GM19452 (cell line): ENCODE measurements at regions not wholly inside any gene's neighbourhood (a gene's known extent, or its start where the extent isn't known, plus 50 kb on each side); places are given as distances from the start of the nearest gene placed in this dataset.
"Not testable (repeated sequence)": the region's sequence is repeated elsewhere in the genome, so short reads cannot be mapped to it uniquely, and the experiment has no call there.

Experiments
- ATAC-seq: cut with Tn5 transposase; IDR thresholded peaks from one replicate; pipeline ENCODE4 v1.9.1; 2021; ENCODE audit not compliant: unreplicated experiment

DNA sequence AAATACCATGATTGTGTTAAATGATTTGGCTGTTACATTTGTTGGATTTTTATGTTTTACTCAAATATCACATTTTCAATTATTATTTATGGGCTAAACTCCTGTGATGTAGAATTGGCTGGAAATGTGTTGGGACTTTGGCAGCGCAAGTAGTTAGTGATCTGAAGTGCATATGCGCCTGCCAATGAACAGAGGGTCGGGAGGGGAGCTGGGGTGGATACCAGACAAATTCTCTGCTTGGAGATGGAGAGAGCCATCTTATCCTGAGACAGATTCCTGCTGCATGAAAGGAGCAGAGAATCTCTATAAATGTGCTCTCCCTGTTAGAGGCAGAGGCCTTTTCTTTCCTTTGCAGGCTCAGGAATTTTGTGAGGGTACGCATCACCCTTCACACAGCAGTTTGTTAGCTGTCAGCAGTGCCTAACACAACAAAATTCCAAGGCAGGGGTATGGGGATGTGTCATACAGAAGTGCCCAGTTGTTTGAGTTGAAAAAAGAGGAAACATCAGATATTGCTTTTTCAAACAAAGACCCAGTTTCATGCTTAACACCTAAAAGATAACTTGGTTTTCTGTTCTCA is 489.1 kb downstream of the CSNK1G3 start:
- no peak for ATAC-seq

DNA sequence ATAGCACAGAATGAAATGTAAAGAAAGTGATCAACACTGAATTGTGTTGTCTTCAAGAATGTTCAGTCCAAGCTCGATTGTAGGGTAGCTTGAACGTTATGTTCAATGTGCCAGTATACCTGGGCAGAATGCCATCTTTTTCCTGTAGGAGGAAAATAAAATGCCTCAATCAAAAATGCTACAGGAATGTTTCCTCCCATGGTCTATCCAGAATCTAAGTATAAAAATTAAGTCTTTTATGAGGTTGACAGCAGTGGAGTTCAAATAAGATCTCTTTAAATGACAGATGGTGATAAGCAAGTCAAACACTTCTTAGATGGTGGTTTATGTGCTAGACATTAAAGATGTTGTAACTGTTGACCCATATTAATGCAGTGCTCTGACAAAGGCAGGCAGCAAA is 488.6 kb downstream of the CSNK1G3 start:
- ATAC-seq = no peak

DNA sequence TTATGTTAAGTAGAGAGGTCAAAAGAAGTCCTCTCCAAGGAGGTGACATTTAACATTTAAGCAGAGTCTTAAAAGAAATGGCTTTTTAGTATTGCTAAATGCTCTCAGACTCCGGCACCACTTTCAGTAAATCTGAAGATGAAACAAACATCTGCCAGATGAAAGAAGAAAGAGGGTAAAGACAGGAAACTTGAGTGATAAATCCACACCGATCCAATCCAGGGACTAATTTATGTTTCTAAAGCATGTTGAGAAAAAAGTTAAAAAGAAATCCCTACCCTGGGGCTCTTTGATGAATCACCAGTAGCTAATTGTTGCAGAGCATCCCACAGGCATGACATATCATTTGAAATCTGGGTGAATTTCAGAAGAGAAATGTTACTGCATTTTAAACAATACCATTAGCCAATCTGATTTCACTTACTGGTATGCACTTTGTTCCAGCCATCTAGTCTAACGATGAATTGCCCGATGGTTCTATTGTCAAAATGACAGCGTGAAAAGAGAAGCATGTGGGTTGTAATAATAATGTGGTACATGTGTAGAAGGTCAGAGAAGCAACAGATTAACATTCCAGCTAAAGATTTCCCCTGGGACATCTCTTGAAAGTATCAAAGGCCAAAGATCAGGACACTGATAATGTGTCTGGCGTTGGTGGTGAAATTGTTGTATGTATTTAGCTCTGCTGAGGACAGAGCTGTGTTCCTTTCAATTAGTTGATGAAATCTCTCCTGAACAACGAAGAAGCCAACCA is 485.7 kb downstream of the CSNK1G3 start:
- ATAC-seq = no peak

DNA sequence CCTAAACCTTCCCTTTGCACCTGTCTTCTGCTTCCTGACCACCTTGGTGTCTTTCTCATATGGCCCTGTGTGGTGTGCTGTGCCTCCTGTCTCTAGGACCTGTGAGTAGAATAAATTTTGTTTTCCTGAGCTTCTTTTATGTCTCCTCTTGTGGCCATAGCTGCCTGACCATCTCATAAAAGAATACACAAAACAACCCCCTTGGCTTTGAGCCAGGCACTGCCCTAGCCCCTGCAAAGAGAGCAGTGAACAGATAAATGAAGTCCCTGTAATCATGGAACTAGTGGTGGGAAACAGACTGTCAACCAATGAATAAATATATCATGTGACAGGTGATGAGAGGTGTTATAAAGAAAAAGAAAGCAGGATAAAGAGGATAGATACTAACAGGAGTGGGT is 485.1 kb downstream of the CSNK1G3 start:
- no peak for ATAC-seq

DNA sequence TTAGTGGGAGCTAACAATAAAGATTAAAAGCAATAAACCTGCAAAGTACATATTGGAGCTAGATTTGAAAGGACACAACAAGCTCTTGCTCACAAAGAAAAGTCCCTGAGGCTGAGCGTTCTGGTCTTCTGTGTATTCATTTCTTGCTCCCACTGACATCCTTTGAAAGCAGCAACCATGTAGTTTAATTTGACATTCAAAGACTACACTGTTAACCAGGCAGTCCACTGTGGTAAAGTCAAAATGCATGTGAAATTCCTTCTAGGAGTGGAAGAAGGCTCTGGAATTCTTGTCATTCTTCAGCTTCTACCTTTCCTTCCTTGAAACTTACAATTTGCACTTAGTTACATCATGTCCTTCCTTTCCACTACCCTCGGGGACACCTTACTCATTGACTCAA is 480.7 kb downstream of the CSNK1G3 start:
- ATAC-seq = no peak

DNA sequence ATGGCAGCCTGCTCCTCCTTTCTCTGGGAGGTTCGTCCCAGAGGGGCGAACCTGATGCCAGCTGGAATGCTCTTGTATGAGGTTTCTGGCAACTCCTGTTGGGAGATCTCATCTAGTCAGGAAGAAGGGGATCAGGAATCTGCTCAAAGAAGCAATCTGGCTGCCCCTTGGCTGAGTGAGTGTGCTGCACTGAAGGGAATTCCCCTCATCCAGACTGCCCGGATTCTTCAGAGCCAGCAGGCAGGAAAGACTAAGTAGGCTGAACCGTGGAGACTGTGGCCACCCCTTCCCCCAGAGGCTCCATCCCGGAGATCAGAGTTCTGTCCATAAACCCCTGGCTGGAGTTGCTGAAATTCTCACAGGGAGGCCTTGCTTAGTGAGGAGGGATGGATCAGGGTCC is 476.0 kb downstream of the CSNK1G3 start:
- no peak for ATAC-seq

DNA sequence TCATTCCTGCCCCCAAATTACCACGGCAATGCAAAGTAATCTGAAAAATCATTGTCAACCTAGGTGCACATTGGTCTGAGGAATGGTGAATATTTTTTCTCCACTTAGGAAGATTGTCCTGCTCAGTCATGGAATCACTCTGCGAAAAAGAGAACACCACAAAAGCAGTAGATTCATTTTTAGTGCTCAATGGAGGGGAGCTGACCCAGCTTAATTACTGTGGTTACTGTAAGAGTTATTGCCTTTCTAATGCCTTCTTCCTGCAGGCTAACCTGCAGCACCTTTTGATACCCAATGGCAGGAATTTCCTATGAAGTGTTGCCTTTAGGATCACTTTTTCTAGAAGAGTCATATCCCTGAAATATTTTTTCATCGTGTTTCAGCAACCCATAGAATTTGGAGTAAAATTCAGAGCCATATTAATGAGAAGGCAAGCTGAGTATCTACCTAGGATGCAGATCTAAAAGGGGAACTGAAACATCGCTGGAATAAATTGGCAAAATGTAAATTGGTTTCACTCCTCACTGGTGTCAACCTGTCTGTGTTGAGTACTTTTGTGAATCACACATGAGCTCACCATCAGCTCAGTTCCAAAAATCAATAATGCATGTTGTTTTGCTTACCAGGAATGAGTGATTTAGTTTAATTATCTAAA is 464.5 kb downstream of the CSNK1G3 start:
- peak; percentile 77 for ATAC-seq

DNA sequence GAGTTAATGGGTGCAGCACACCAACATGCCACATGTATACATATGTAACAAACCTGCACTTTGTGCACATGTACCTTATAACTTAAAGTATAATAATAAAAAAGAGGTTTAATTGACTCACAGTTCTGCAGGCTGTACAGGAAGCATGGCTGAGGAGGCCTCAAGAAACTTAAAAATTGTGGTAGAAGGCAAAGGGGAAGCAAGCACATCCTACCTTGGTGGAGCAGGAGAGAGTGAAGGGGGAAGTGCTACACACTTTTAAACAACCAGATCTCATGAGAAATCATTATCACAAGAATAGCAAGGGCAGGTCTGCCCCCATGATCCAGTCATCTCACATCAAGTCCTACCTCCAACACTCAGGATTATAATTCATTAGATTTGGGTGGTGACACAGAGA is 463.5 kb downstream of the CSNK1G3 start:
- not testable (repeated sequence) for ATAC-seq

DNA sequence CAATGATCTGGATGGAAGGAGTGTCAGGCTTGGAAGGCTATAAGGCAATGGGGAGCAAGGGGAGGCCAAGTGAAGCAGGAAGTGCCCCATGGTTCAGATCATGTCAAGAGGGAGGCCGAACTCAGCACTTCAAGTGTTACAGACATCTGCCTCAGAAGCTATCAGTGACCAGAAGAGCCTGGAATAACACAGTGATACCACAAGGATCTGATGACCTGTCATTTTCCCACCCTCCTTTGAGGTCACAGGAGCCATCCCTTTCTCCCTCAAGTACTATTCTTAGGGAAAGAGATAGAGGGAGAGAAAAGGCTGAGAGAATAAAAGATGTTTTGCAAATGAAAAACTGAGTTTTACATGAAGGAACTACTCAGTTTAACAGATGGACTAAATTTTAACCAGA is 454.8 kb downstream of the CSNK1G3 start:
- ATAC-seq = no peak

DNA sequence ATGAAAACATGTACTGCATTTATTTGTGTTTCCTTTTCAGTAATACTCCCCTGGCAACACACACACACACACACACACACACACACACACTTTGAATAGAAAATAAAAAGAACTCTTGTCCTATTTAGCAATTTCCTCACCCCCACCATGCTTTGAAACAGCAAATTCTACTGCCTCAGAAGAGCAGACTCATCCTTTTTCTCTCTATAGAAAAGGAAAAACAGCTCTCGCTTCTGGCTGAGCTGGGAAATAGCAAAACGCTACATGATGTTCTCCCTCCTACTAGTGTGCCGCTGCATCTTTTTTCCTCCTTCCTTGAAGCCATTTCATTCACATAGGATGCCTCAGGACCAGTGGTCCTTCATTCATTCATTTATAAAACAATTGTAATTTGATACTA is 453.6 kb downstream of the CSNK1G3 start:
- ATAC-seq = no peak

DNA sequence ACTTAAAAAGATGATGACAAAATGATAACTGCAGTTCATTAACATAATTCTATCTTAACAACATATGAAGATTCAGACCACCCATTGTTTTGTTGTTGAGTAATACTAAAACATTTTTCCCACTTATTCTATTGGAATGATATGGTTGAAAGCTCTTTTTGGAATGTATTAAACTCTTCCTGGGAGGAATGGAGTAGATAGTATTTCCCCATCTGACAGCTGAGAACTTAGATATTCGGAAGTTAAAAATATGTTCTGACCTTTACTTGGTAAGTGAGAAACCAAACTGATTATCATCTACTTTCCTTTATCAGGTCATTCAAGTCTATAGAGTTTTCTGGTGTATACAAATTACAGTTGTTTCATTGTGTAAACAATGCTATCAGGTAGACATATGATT is 452.9 kb downstream of the CSNK1G3 start:
- no peak for ATAC-seq

DNA sequence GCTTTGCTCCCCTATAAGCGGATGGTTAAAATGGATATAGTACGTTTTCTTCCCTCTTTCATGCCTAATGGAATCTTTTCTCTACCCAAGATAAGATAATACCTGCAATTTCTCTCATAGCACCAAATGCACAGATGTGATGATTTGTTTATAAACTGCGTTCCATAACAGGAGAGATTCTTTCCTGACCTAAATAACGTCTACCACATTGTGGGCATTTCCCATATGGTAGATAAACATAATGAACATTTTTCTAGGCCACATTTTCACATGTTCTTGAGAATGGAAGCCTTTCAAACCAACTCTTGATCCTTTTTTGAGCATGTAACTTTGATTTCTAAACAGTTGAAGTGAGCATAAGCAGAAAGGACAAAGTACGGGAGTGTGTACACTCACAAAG is 448.5 kb downstream of the CSNK1G3 start:
- no peak for ATAC-seq

DNA sequence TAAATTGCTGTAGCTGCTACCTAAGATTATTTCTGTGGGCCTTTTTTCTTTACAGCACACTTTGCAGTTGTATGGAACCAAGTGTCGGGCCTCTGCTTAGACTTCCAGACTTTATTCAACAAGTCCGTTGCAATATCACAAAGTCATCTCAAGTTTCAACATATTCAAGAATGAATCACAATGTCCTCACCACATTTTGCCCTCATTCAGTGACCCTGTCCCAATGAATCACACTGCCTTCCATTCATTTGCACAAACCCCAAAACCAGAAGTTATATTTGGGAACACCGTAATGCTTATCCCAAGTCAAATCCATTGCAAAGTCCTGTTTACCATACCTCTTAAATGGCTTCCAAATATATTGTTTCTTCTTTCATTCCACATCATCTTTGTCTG is 439.6 kb downstream of the CSNK1G3 start:
- no peak for ATAC-seq

DNA sequence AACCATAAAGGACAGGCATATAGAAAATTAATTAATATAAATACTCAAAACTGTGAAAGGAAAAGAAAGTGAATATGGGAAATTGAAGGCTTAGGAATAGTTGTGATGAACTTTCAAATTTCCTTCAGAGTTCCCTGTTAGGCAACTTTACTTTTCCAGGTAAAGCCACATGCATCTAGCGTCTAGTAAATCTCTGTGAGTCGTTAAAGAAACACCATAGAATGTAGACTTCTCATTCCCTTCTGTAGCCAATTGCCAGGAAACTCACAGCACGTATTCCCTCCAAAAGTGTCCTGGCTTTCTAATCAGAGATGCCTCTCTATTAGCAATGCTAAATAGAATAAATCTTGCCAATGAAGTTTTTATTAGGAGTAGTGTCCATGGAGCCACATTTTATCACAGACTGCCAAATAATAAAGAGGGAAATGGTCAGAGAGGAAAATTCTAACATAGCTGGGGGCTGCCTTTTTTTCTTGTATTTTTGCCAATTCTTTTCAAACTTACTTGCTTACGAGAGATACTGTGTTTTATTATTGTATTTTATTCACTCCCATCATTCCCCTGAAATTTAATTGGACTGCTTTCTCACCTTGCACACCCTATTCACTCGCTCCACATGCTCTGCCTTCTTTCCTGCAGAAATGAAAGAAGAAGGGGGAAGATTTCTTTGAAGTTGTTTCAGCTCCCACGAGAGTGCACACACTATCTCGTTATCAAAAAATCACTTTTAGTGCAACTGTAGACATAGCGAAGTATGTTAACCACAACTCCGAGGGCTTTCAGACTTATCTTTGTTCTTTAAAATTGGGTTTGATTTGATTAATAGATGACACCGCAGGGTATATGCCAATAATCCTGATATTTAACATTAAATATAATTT is 439.0 kb downstream of the CSNK1G3 start:
- no peak for ATAC-seq

DNA sequence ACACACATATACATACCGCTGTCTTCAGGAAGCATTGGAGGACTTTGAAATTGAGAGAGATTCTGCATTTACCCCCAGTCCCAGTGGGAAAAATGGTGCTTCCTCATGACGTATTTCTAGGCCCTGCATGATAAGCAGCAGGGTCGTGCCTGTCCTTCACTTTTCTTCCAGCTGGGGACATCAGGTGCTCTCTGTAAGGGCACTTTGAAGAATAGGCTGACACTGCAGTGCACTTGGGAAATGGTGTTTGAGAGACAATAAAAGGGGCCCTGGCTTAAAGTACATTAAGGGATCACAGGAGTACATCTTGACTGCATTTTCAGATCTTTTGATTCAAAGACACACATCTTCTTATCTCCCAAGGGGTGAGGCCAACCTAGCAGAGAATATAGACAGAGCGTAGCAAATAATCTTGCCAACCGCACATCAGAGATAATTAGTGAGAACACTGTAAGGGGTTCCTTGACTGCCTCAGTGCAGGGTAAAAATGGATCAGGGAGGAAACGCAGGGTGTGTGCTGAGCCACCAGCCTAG is 437.9 kb downstream of the CSNK1G3 start:
- ATAC-seq = no peak

DNA sequence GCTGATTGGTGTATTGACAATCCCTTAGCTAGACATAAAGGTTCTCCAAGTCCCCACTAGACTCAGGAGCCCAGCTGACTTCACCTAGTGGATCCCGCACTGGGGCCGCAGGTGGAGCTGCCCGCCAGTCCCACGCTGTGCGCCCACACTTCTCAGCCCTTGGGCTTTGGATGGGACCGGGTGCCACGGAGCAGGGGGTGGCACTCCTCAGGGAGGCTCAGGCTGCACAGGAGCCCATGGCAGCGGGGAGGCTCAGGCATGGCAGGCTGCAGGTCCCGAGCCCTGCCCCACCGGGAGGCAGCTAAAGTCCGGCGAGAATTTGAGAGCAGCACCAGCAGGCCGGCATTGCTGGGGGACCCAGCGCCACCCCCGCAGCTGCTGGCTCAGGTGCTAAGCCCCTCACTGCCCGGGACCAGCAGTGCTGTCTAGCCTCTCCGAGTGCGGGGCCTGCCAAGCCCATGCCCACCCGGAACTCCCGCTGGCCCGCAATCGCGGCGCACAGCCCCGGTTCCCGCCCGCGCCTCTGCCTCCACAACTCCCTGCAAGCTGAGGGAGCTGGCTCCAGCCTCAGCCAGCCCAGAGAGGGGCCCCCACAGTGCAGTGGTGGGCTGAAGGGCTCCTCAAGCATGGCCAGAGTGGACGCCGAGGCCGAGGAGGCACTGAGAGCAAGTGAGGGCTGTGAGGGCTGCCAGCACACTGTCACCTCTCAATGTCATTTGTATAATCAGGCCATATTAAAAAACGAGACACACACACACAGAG is 437.2 kb downstream of the CSNK1G3 start:
- no peak for ATAC-seq

DNA sequence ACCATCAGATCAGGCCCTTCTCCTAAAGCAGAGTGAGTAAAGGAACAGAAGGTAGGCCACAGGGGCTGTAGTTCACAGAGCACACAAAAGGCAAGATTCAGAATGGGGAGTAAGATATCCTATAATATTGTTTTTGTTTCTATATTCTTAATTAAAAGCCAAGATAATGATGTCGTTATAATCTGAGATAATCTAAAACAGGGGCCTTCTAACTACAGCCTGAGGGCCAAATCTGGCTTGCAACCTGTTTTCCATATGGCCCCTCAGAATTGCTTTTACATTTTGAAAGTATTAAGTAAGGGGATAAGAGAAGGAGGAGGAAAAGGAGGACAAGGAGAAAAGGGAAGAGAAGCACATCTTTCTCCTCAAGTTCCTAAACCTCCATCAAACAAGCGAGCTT is 435.8 kb downstream of the CSNK1G3 start:
- ATAC-seq = no peak

DNA sequence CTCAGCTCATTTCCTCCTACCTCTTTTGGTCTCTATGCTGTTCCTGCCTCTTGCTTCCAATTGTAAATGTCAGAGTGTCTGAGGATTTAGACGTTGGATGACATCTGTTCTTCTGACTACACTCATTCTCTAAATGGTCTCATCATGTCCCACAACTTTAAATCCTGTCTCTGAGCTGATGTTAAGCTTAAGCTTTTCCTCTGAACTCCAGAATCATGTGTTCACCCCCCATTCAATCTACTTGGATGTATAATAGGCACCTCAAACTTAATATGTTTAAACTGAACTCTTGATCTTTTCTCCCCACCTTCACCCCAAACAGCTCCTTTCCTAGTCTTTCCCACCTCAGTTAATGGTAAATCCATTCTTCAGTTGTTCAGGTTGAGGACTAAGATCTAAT is 433.6 kb downstream of the CSNK1G3 start:
- no peak for ATAC-seq

DNA sequence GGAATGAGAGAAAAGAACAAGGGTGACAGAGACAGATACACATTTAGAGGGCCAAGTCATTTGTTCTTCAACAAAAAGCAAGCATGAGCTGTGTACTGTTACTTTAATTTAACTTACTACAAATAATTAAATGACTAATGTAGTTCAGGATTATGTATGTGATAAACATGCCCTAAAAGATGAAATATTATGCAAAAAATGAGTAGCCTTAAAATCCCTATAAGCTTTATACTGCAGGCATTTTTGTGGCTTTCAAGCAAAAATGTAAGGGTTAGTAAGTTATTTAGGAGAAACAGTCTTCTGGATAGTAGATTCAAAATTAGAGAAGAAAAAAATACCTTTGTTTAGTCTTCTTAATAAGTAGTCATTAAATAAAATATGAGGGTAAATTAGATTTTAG is 431.2 kb downstream of the CSNK1G3 start:
- ATAC-seq = no peak

DNA sequence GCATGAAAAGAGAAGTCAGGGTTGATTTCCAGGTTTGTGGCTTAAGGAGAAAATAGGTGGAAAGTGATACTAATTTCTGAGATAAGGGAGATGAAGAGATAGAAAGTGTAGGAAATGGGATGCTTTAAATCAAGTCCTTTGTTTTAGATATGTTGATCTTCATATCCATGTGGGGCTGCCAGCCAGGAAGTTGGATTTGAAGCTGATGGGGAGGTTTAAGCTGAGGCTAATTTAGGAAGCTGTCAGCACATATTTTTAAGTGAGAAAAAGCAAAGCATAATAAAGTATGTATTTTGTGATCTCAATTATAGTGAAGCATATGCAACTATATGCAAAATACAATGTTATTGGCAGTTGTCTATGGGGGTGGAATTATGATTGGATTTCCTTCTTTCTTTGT is 428.4 kb downstream of the CSNK1G3 start:
- ATAC-seq = no peak

DNA sequence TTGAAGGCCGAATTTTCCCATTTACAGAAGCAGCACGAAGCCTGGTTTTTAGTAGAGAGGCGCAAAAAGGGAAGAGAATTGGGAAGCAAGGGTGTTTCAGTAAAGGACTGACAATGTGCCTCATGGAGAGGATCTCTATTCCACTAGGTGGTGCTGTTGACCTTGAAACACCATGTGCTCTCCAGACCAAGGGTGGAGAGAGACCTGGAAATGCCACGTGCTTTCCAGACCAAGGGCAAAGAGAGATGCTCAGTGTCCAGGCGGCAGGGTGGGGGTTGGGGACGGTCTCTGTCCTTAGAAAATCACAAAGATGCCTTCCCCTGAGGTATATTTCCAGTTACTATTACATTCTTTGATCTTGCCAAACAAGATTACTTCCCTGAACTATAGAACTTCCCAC is 425.3 kb downstream of the CSNK1G3 start:
- no peak for ATAC-seq
